Loucy (cell line): ENCODE measurements at regions not wholly inside any gene's neighbourhood (a gene's known extent, or its start where the extent isn't known, plus 50 kb on each side); places are given as distances from the start of the nearest gene placed in this dataset.

Source experiments
- H2AFZ ChIP-seq: fragments of 200-600 bp; sonication (generic); 2 replicates; pipeline ENCODE4 v1.6.0; 2016; ENCODE audit warnings: antibody characterized with exemption, mild to moderate bottlenecking, low read length, moderate library complexity
- H3F3A ChIP-seq: fragments of 200-600 bp; 2 replicates; pipeline ENCODE4 v1.6.0; 2016; ENCODE audit warnings: antibody characterized with exemption, low read depth, mild to moderate bottlenecking
- H3K27me3 ChIP-seq: fragments of 200-600 bp; sonication (generic); 2 replicates; pipeline ENCODE4 v1.6.1; 2014; ENCODE audit warnings: low read length, mild to moderate bottlenecking; ENCODE audit not compliant: insufficient read depth, poor library complexity, severe bottlenecking
- H3K36me3 ChIP-seq: fragments of 200-600 bp; sonication (generic); 2 replicates; pipeline ENCODE4 v1.6.1; 2016; ENCODE audit warnings: low read length; ENCODE audit not compliant: insufficient read depth
- H3K4me1 ChIP-seq: fragments of 200-600 bp; sonication (generic); 2 replicates; pipeline ENCODE4 v1.5.1; 2014; ENCODE audit warnings: low read length, mild to moderate bottlenecking; ENCODE audit not compliant: insufficient read depth, poor library complexity, severe bottlenecking
- H3K4me2 ChIP-seq: fragments of 200-600 bp; sonication (generic); 2 replicates; pipeline ENCODE4 v1.6.0; 2014; ENCODE audit warnings: antibody characterized with exemption, low read length, low read depth, mild to moderate bottlenecking; ENCODE audit not compliant: poor library complexity, severe bottlenecking
- H3K4me3 ChIP-seq: fragments of 200-600 bp; sonication (generic); 2 replicates; pipeline ENCODE4 v1.5.1; 2014; ENCODE audit warnings: low read length, mild to moderate bottlenecking, mixed read lengths; ENCODE audit not compliant: poor library complexity, severe bottlenecking
- H3K79me2 ChIP-seq: fragments of 200-600 bp; sonication (generic); 2 replicates; pipeline ENCODE4 v1.6.1; 2014; ENCODE audit warnings: low read length; ENCODE audit not compliant: insufficient read depth
- H3K9ac ChIP-seq: fragments of 200-600 bp; sonication (generic); 2 replicates; pipeline ENCODE4 v1.6.0; 2014; ENCODE audit warnings: mild to moderate bottlenecking, low read depth, low read length, moderate library complexity; ENCODE audit not compliant: poor library complexity, severe bottlenecking
- H3K9me2 ChIP-seq: fragments of 200-600 bp; sonication (generic); replicated peaks from 2 replicates; pipeline ENCODE4 v1.6.1; 2016; ENCODE audit warnings: low read depth, low read length, mixed read lengths
- H3K9me3 ChIP-seq: fragments of 200-600 bp; sonication (generic); 2 replicates; pipeline ENCODE4 v1.6.1; 2014; ENCODE audit warnings: mild to moderate bottlenecking, antibody characterized with exemption, low read length, low read depth; ENCODE audit not compliant: insufficient read depth
- H4K20me1 ChIP-seq: fragments of 200-600 bp; sonication (generic); 2 replicates; pipeline ENCODE4 v1.6.0; 2014; ENCODE audit warnings: antibody characterized with exemption, low read length, mild to moderate bottlenecking; ENCODE audit not compliant: insufficient read depth, poor library complexity, severe bottlenecking
- CTCF ChIP-seq: fragments of 200-600 bp; sonication (generic); conservative IDR thresholded peaks from 2 replicates; pipeline ENCODE4 v1.5.1; 2014; ENCODE audit warnings: mild to moderate bottlenecking, antibody characterized with exemption, low read length
- EZH2phosphoT487 ChIP-seq: fragments of 200-600 bp; IDR thresholded peaks from 2 replicates; pipeline ENCODE4 v1.6.1; 2018; ENCODE audit warnings: antibody characterized with exemption, mild to moderate bottlenecking, moderate library complexity, borderline replicate concordance

GRCh38 chrX:110985470-110985869 lies 110.5 kb upstream of the PAK3 start:
- Histone ChIP-seq H3K4me1 (no peaks in the 10 kb centered on the region), H3K4me2 (no peak overlapping the region), H3K9me3 (no peaks in the 10 kb centered on the region), H3K4me3 (no peak overlapping the region), H3K36me3 (no peaks in the 10 kb centered on the region), H2AFZ (no peak overlapping the region), H3F3A (no peaks in the 10 kb centered on the region), H3K79me2 (no peaks in the 10 kb centered on the region), H3K9ac (no peak overlapping the region), H3K9me2 (no peaks in the 10 kb centered on the region), H3K27me3 (no peaks in the 10 kb centered on the region), H4K20me1 (no peaks in the 10 kb centered on the region)
- TF ChIP-seq EZH2phosphoT487 (no peak), CTCF (no peak)

- no peak for TF ChIP-seq EZH2phosphoT487
- no peaks in the 10 kb centered on the region for H3F3A ChIP-seq
These were observed 113.0 kb upstream of the PAK3 start for GRCh38 chrX:110983024-110983423.

GRCh38 chrX:110966839-110967238 lies 129.2 kb upstream of the PAK3 start:
- no peaks in the 10 kb centered on the region for H3K27me3 ChIP-seq
- H3K9ac ChIP-seq, result no peak overlapping the region
- H3K36me3 ChIP-seq, result no peaks in the 10 kb centered on the region
- no peak overlapping the region for H2AFZ ChIP-seq
- H3F3A ChIP-seq, result no peaks in the 10 kb centered on the region
- no peak overlapping the region for H3K4me3 ChIP-seq
- no peaks in the 10 kb centered on the region for H3K9me2 ChIP-seq
- H3K4me1 ChIP-seq, result no peaks in the 10 kb centered on the region
- H3K4me2 ChIP-seq, result no peak overlapping the region
- TF ChIP-seq EZH2phosphoT487 (no peak), CTCF (no peak)
- no peaks in the 10 kb centered on the region for H4K20me1 ChIP-seq
- H3K9me3 ChIP-seq, result no peaks in the 10 kb centered on the region
- H3K79me2 ChIP-seq, result no peaks in the 10 kb centered on the region

More at GRCh38 chrX:110983024-110983423, 113.0 kb upstream of the PAK3 start:
- Histone ChIP-seq H3K4me3 (no peak overlapping the region), H3K79me2 (no peaks in the 10 kb centered on the region), H3K4me2 (no peak overlapping the region), H3K4me1 (no peaks in the 10 kb centered on the region), H3K9ac (no peak overlapping the region), H2AFZ (no peak overlapping the region), H4K20me1 (no peaks in the 10 kb centered on the region), H3K9me3 (no peaks in the 10 kb centered on the region), H3K27me3 (no peaks in the 10 kb centered on the region), H3K9me2 (no peaks in the 10 kb centered on the region), H3K36me3 (no peaks in the 10 kb centered on the region)

GRCh38 chrX:110966091-110966454 lies 129.9 kb upstream of the PAK3 start:
- Histone ChIP-seq H4K20me1 (no peaks in the 10 kb centered on the region), H3K9ac (no peak overlapping the region), H3K4me2 (no peak overlapping the region), H3K79me2 (no peaks in the 10 kb centered on the region), H3K36me3 (no peaks in the 10 kb centered on the region), H3K4me1 (no peaks in the 10 kb centered on the region), H3K4me3 (no peak overlapping the region), H3K27me3 (no peaks in the 10 kb centered on the region), H3F3A (no peaks in the 10 kb centered on the region), H3K9me3 (no peaks in the 10 kb centered on the region), H3K9me2 (no peaks in the 10 kb centered on the region), H2AFZ (no peak overlapping the region)
- TF ChIP-seq EZH2phosphoT487, result no peak
- TF ChIP-seq CTCF, result no peak
